GM19467 (cell line): ENCODE measurements at regions not wholly inside any gene's neighbourhood (a gene's known extent, or its start where the extent isn't known, plus 50 kb on each side); places are given as distances from the start of the nearest gene placed in this dataset.

Experiments used
- ATAC-seq: cut with Tn5 transposase; IDR thresholded peaks from one replicate; pipeline ENCODE4 v1.9.1; 2021; ENCODE audit warnings: mild to moderate bottlenecking, moderate library complexity; ENCODE audit not compliant: unreplicated experiment

- ATAC-seq = no peak
Measured at GRCh38 chr7:35508623-35509400, 186.1 kb downstream of the HERPUD2 start.

GRCh38 chr7:35505066-35505465 lies 189.9 kb downstream of the HERPUD2 start:
- ATAC-seq = no peak

GRCh38 chr7:35504365-35504764 lies 190.6 kb downstream of the HERPUD2 start:
- no peak for ATAC-seq

GRCh38 chr7:35501681-35502080 lies 193.3 kb downstream of the HERPUD2 start:
- no peak for ATAC-seq

GRCh38 chr7:35499226-35499625 lies 195.7 kb downstream of the HERPUD2 start:
- ATAC-seq = no peak

- no peak for ATAC-seq
Measured at GRCh38 chr7:35498416-35498815, 196.5 kb downstream of the HERPUD2 start.

GRCh38 chr7:35495844-35496243 lies 199.1 kb downstream of the HERPUD2 start:
- no peak for ATAC-seq

- no peak for ATAC-seq
Measured at GRCh38 chr7:35495377-35495776, 199.6 kb downstream of the HERPUD2 start.

GRCh38 chr7:35494407-35494806 lies 200.5 kb downstream of the HERPUD2 start:
- no peak for ATAC-seq

- ATAC-seq = no peak
Measured at GRCh38 chr7:35492451-35493175, 202.3 kb downstream of the HERPUD2 start.

- ATAC-seq = no peak
Measured at GRCh38 chr7:35491233-35491632, 203.7 kb downstream of the HERPUD2 start.

GRCh38 chr7:35487841-35488240 lies 207.1 kb downstream of the HERPUD2 start:
- no peak for ATAC-seq

GRCh38 chr7:35487402-35487801 lies 207.5 kb downstream of the HERPUD2 start:
- ATAC-seq = no peak

GRCh38 chr7:35485436-35485835 lies 209.5 kb downstream of the HERPUD2 start:
- no peak for ATAC-seq

- no peak for ATAC-seq
Measured at GRCh38 chr7:35483568-35483967, 211.4 kb downstream of the HERPUD2 start.

GRCh38 chr7:35482231-35482630 lies 212.7 kb downstream of the HERPUD2 start:
- ATAC-seq = no peak

GRCh38 chr7:35480806-35481205 lies 214.1 kb downstream of the HERPUD2 start:
- ATAC-seq = no peak

GRCh38 chr7:35477609-35478008 lies 217.3 kb downstream of the HERPUD2 start:
- ATAC-seq = no peak

GRCh38 chr7:35474100-35474499 lies 220.2 kb upstream of the TBX20 start:
- no peak for ATAC-seq

GRCh38 chr7:35468606-35469005 lies 214.7 kb upstream of the TBX20 start:
- no peak for ATAC-seq

GRCh38 chr7:35467456-35467978 lies 213.6 kb upstream of the TBX20 start:
- ATAC-seq = no peak

GRCh38 chr7:35465791-35466336 lies 212.0 kb upstream of the TBX20 start:
- no peak for ATAC-seq
